Activated CD8-positive, alpha-beta T cell treated with anti-CD3 and anti-CD28 coated beads for 36 hours (primary cell): ENCODE measurements at regions not wholly inside any gene's neighbourhood (a gene's known extent, or its start where the extent isn't known, plus 50 kb on each side); places are given as distances from the start of the nearest gene placed in this dataset.

Experiments used
- ATAC-seq: fragments of 200-7000 bp; cut with Tn5 transposase; one replicate; pipeline ENCODE4 v1.10.0; 2021; ENCODE audit warnings: mild to moderate bottlenecking, moderate library complexity
- CTCF ChIA-PET: fragments of 350-600 bp; sonication (Branson Sonifier 250); formaldehyde crosslinking; loops from one replicate; lab custom pipeline; 2021; ENCODE audit warnings: antibody characterized with exemption; lab: Charles Lee
- POLR2A ChIA-PET: fragments of 350-600 bp; sonication (Branson Sonifier 250); formaldehyde crosslinking; loops from one replicate; lab custom pipeline; 2021; ENCODE audit warnings: antibody characterized with exemption; lab: Charles Lee
- DNase-seq: peaks from one replicate; pipeline ENCODE4 v3.0.0-alpha.2; 2020
- H3K27ac Mint-ChIP-seq: one replicate; pipeline ENCODE4 v1.8.0; 2021; ENCODE audit warnings: mild to moderate bottlenecking, mixed read lengths
- H3K27me3 Mint-ChIP-seq: one replicate; pipeline ENCODE4 v1.8.0; 2021; ENCODE audit warnings: mixed read lengths
- H3K36me3 Mint-ChIP-seq: one replicate; pipeline ENCODE4 v1.8.0; 2021; ENCODE audit warnings: low read depth, mixed read lengths
- H3K4me1 Mint-ChIP-seq: one replicate; pipeline ENCODE4 v1.8.0; 2021; ENCODE audit warnings: low read depth, mixed read lengths
- H3K4me3 Mint-ChIP-seq: one replicate; pipeline ENCODE4 v1.8.0; 2021; ENCODE audit warnings: mild to moderate bottlenecking, moderate library complexity, mixed read lengths
- H3K9me3 Mint-ChIP-seq: one replicate; pipeline ENCODE4 v1.8.0; 2021; ENCODE audit warnings: mixed read lengths
- intact Hi-C: fragments of 100-400 bp; cut with micrococcal nuclease; formaldehyde crosslinking; loops from one replicate; pipeline ENCODE4 v1.10.0; 2022
- TF ChIP-seq, protein P1 (sequence below): fragments of 200-600 bp; IDR thresholded peaks from one replicate; pipeline ENCODE4 v1.8.0; 2022; ENCODE audit warnings: antibody characterized with exemption, mild to moderate bottlenecking

DNA sequence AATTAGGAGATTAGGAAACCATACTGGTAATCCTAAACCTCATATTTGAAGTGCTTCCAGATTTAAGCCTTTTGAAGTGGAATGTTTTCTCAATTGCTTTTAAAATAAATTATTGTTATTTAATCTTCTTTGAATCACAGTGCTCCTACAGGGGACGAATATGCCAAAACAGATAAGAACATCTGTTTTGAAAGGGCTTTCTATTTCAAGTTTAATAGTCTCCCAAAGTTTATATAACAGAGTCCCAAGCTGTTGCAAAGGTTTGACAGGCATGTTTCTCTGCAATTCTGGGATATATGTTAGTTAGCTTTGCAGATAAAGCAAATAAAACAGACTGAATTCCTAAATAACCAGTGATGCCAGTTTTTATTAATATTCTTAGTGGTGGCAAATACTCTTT is 803.7 kb downstream of the TLE4 start:
- Mint-ChIP-seq H3K9me3 (no peaks in the 10 kb centered on the region), H3K4me1 (no peaks in the 10 kb centered on the region), H3K36me3 (no peaks in the 10 kb centered on the region), H3K4me3 (no peak overlapping the region), H3K27me3 (no peaks in the 10 kb centered on the region), H3K27ac (no peak overlapping the region)
- ATAC-seq, result no peak
- no peak for DNase-seq
- ChIA-PET POLR2A (no interaction called here), CTCF (interaction anchor here (0.6 kb wide), 1 partner anchor 1004 kb away, joined by 3 read pairs; no protein-coding TSS in a partner anchor)
- TF ChIP-seq, protein P1, sequence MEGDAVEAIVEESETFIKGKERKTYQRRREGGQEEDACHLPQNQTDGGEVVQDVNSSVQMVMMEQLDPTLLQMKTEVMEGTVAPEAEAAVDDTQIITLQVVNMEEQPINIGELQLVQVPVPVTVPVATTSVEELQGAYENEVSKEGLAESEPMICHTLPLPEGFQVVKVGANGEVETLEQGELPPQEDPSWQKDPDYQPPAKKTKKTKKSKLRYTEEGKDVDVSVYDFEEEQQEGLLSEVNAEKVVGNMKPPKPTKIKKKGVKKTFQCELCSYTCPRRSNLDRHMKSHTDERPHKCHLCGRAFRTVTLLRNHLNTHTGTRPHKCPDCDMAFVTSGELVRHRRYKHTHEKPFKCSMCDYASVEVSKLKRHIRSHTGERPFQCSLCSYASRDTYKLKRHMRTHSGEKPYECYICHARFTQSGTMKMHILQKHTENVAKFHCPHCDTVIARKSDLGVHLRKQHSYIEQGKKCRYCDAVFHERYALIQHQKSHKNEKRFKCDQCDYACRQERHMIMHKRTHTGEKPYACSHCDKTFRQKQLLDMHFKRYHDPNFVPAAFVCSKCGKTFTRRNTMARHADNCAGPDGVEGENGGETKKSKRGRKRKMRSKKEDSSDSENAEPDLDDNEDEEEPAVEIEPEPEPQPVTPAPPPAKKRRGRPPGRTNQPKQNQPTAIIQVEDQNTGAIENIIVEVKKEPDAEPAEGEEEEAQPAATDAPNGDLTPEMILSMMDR, result no peak
- intact Hi-C loops, result no loop called here

- CTCF ChIA-PET, result no interaction called here
- TF ChIP-seq, protein P1, result no peak
- Mint-ChIP-seq H3K27me3 (no peaks in the 10 kb centered on the region), H3K4me3 (no peak overlapping the region), H3K27ac (no peak overlapping the region), H3K4me1 (no peaks in the 10 kb centered on the region), H3K9me3 (no peaks in the 10 kb centered on the region), H3K36me3 (no peaks in the 10 kb centered on the region)
- POLR2A ChIA-PET, result no interaction called here
- ATAC-seq, result no peak
- intact Hi-C loops, result no loop called here
- DNase-seq, result no peak
These were observed 797.9 kb downstream of the TLE4 start for GRCh38 chr9:80369641-80370040.

GRCh38 chr9:80366626-80367025 is 794.9 kb downstream of the TLE4 start:
- no peaks in the 10 kb centered on the region for H3K27me3 Mint-ChIP-seq
- POLR2A ChIA-PET, result no interaction called here
- no peaks in the 10 kb centered on the region for H3K9me3 Mint-ChIP-seq
- no peaks in the 10 kb centered on the region for H3K36me3 Mint-ChIP-seq
- H3K27ac Mint-ChIP-seq, result no peak overlapping the region
- H3K4me3 Mint-ChIP-seq, result no peak overlapping the region
- no peaks in the 10 kb centered on the region for H3K4me1 Mint-ChIP-seq
- CTCF ChIA-PET, result no interaction called here
- no peak for ATAC-seq
- no peak for DNase-seq
- intact Hi-C loops, result no loop called here
- TF ChIP-seq, protein P1, result no peak

- ChIA-PET CTCF (no interaction called here), POLR2A (no interaction called here)
- ATAC-seq (no peak), DNase-seq (no peak)
- Mint-ChIP-seq H3K36me3 (no peaks in the 10 kb centered on the region), H3K4me1 (no peaks in the 10 kb centered on the region), H3K9me3 (no peaks in the 10 kb centered on the region), H3K27ac (no peak overlapping the region), H3K4me3 (no peak overlapping the region), H3K27me3 (no peaks in the 10 kb centered on the region)
- intact Hi-C loops, result no loop called here
- TF ChIP-seq, protein P1, result no peak
These were observed 788.4 kb downstream of the TLE4 start for GRCh38 chr9:80359941-80360881.

DNA sequence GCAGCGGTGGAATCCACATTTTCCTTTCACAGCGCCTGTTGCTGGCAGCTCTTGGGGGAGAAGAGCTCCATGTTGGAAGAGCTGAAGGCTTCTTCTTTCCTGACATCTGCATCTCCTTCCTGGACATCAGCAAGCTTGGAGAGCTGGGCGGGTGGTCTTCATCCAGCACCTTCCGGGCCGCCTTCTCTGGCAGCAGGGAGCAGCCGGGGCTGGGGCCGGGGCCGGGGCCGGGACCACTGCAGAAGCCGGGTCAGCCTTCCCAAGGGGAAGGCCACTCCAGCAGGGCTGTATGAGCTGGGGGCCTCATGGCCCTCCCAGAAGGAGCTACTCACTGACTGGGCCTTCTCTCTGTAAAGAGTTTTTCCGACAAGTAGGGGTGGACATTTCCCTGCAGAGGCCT is 787.5 kb downstream of the TLE4 start:
- CTCF ChIA-PET, result no interaction called here
- TF ChIP-seq, protein P1, result no peak
- H3K4me1 Mint-ChIP-seq, result no peaks in the 10 kb centered on the region
- no peak for DNase-seq
- H3K4me3 Mint-ChIP-seq, result no peak overlapping the region
- ATAC-seq, result no peak
- intact Hi-C loops, result no loop called here
- no peaks in the 10 kb centered on the region for H3K36me3 Mint-ChIP-seq
- no peak overlapping the region for H3K27ac Mint-ChIP-seq
- no peaks in the 10 kb centered on the region for H3K27me3 Mint-ChIP-seq
- H3K9me3 Mint-ChIP-seq, result no peaks in the 10 kb centered on the region
- POLR2A ChIA-PET, result interaction anchor here (0.7 kb wide), 1 partner anchor 212 kb away, joined by 3 read pairs; no protein-coding TSS in a partner anchor
